PC-3 (cell line): ENCODE measurements at regions not wholly inside any gene's neighbourhood (a gene's known extent, or its start where the extent isn't known, plus 50 kb on each side); places are given as distances from the start of the nearest gene placed in this dataset.

Experiments used
- EZH2 ChIP-seq: fragments of 300-600 bp; sonication (generic); IDR thresholded peaks from one replicate; pipeline ENCODE4 v1.6.1; 2017; ENCODE audit warnings: antibody characterized with exemption, mild to moderate bottlenecking, low read length; ENCODE audit not compliant: unreplicated experiment
- TF ChIP-seq, protein P1 (sequence below): fragments of 300-600 bp; sonication (generic); conservative IDR thresholded peaks from 2 replicates; pipeline ENCODE4 v1.5.1; 2017; ENCODE audit warnings: antibody characterized with exemption, low read depth, mild to moderate bottlenecking, low read length

GRCh38 chr18:67977067-67977616 is 460.6 kb upstream of the DSEL start:
- TF ChIP-seq, protein P1, sequence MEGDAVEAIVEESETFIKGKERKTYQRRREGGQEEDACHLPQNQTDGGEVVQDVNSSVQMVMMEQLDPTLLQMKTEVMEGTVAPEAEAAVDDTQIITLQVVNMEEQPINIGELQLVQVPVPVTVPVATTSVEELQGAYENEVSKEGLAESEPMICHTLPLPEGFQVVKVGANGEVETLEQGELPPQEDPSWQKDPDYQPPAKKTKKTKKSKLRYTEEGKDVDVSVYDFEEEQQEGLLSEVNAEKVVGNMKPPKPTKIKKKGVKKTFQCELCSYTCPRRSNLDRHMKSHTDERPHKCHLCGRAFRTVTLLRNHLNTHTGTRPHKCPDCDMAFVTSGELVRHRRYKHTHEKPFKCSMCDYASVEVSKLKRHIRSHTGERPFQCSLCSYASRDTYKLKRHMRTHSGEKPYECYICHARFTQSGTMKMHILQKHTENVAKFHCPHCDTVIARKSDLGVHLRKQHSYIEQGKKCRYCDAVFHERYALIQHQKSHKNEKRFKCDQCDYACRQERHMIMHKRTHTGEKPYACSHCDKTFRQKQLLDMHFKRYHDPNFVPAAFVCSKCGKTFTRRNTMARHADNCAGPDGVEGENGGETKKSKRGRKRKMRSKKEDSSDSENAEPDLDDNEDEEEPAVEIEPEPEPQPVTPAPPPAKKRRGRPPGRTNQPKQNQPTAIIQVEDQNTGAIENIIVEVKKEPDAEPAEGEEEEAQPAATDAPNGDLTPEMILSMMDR = no peak
- TF ChIP-seq EZH2 = no peak
